ENCODE measurements at regions not wholly inside any gene's neighbourhood (a gene's known extent, or its start where the extent isn't known, plus 50 kb on each side); places are given as distances from the start of the nearest gene placed in this dataset.

DNA sequence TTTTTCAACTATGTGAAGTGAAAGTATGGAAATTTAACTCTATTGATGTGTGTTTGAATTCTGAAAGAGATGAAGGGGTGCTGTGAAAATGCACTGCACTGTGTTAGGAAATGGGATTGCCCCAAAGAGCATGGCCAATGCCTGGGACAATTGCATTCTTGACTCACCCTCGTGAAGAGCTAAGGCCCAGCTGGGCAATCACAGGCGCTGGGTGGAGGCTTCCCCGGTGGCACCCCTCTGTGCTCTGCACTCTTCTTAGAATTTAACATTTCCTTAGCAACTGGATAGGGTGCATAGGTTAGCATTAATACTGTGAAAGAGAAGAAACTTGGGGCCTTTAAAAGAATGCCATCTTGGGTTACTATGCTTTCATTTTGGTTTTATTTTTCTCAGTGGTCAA is 179.9 kb upstream of the GOLIM4 start (continued):
- TF ChIP-seq ZNF274 (IDR thresholded peaks at IDR 0.05; ENCODE audit: low read depth, low read length) = no peak
- no peak for TF ChIP-seq ELF1 (IDR thresholded peaks at IDR 0.05; ENCODE audit: borderline replicate concordance, low read depth)
- TF ChIP-seq CEBPB (IDR thresholded peaks at IDR 0.05; ENCODE audit: low read depth) = no peak
- TF ChIP-seq SRF (IDR thresholded peaks at IDR 0.05; ENCODE audit: low read depth) = no peak

- H3K27me3 ChIP-seq (ENCODE audit: insufficient read depth, low read length) = peaks cover 18% of the 10 kb centered on the region; the same call in 1 of the 2 replicates
- H3K9ac ChIP-seq (ENCODE audit: low read length) = no peak overlapping the region
- H3K9me2 ChIP-seq (ENCODE audit: insufficient read depth) = no peaks in the 10 kb centered on the region
- H3K9me3 ChIP-seq (ENCODE audit: control insufficient read depth in 1 of 2, insufficient read depth in 1 of 2, low read depth in 1 of 2, low read length in 2 of 2) = no peaks in the 10 kb centered on the region
- H3K36me3 ChIP-seq (ENCODE audit: control insufficient read depth in 1 of 2, insufficient read depth in 2 of 2, low read length in 2 of 2) = no peaks in the 10 kb centered on the region
- no peak overlapping the region for H3K4me3 ChIP-seq (replicated peaks in 1 of 2; ENCODE audit: low read depth in 1 of 2, low read length in 2 of 2)
- DNase-seq (ENCODE audit: low read depth, low spot score) (no peak), ATAC-seq (no peak)
- H3K27ac ChIP-seq (ENCODE audit: low read depth, low read length) = no peak overlapping the region
- no peak overlapping the region for H3K4me2 ChIP-seq (ENCODE audit: low read length)
- no peaks in the 10 kb centered on the region for H3K4me1 ChIP-seq (ENCODE audit: control insufficient read depth in 1 of 2, insufficient read depth in 2 of 2, low read length in 2 of 2)
- POLR2A ChIA-PET = no interaction called here
- intact Hi-C loops (cut with micrococcal nuclease) = no loop called here
- no TSS peak for BruUV-seq (replicated peaks)
- no peaks in the 10 kb centered on the region for H4K20me1 ChIP-seq (ENCODE audit: insufficient read depth)
- no peaks in the 10 kb centered on the region for H3K79me2 ChIP-seq (ENCODE audit: insufficient read depth, low read length)
- RAD21 ChIA-PET (ENCODE audit: low non-redundant PET in 1 of 2, low total read pairs in 2 of 2, uncharacterized antibody in 2 of 2, unreplicated experiment in 2 of 2) = no interaction called here
- H2AFZ ChIP-seq (ENCODE audit: low read depth, low read length, poor library complexity, severe bottlenecking) = no peak overlapping the region
- CTCF ChIA-PET = no interaction called here
- no peak for TF ChIP-seq EZH2phosphoT487 (IDR thresholded peaks at IDR 0.05; ENCODE audit: borderline replicate concordance)
- TF ChIP-seq ELF1 (IDR thresholded peaks at IDR 0.05; ENCODE audit: borderline replicate concordance, low read depth) = no peak
- no peak for TF ChIP-seq MAX (IDR thresholded peaks at IDR 0.05)
- TF ChIP-seq, protein P1, sequence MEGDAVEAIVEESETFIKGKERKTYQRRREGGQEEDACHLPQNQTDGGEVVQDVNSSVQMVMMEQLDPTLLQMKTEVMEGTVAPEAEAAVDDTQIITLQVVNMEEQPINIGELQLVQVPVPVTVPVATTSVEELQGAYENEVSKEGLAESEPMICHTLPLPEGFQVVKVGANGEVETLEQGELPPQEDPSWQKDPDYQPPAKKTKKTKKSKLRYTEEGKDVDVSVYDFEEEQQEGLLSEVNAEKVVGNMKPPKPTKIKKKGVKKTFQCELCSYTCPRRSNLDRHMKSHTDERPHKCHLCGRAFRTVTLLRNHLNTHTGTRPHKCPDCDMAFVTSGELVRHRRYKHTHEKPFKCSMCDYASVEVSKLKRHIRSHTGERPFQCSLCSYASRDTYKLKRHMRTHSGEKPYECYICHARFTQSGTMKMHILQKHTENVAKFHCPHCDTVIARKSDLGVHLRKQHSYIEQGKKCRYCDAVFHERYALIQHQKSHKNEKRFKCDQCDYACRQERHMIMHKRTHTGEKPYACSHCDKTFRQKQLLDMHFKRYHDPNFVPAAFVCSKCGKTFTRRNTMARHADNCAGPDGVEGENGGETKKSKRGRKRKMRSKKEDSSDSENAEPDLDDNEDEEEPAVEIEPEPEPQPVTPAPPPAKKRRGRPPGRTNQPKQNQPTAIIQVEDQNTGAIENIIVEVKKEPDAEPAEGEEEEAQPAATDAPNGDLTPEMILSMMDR (IDR thresholded peaks at IDR 0.05 in 2 of 3, conservative IDR thresholded peaks at IDR 0.05 in 1 of 3; ENCODE audit: borderline replicate concordance in 1 of 3, insufficient read depth in 1 of 3, low read depth in 2 of 3, low read length in 2 of 3) = no peak
- TF ChIP-seq, protein P2, sequence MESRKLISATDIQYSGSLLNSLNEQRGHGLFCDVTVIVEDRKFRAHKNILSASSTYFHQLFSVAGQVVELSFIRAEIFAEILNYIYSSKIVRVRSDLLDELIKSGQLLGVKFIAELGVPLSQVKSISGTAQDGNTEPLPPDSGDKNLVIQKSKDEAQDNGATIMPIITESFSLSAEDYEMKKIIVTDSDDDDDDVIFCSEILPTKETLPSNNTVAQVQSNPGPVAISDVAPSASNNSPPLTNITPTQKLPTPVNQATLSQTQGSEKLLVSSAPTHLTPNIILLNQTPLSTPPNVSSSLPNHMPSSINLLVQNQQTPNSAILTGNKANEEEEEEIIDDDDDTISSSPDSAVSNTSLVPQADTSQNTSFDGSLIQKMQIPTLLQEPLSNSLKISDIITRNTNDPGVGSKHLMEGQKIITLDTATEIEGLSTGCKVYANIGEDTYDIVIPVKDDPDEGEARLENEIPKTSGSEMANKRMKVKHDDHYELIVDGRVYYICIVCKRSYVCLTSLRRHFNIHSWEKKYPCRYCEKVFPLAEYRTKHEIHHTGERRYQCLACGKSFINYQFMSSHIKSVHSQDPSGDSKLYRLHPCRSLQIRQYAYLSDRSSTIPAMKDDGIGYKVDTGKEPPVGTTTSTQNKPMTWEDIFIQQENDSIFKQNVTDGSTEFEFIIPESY (IDR thresholded peaks at IDR 0.05; ENCODE audit: extremely low read depth, insufficient replicate concordance, low read length) = no peak
Observed at GRCh38 chr3:168273917-168274316, 178.2 kb upstream of the GOLIM4 start.
